Tibial artery (tissue), 4 donors: ENCODE measurements at regions not wholly inside any gene's neighbourhood (a gene's known extent, or its start where the extent isn't known, plus 50 kb on each side); places are given as distances from the start of the nearest gene placed in this dataset.

Experiments
- DNase-seq, 2 donors: peaks; one replicate each; pipeline ENCODE4 v3.0.0-alpha.2; 2019
- H3K27ac ChIP-seq, 2 donors: fragments of 200-600 bp; sonication (generic) in 1 of 2; 1 replicate in 1 of 2; 2 replicates in 1 of 2; pipeline ENCODE4 v1.5.1; 2018 to 2019; ENCODE audit warnings: mild to moderate bottlenecking in 1 of 2
- H3K27me3 ChIP-seq, 2 donors: fragments of 200-600 bp; sonication (generic) in 1 of 2; one replicate each; pipeline versions ENCODE4 v1.5.1 to v1.6.0; 2016 to 2019
- H3K36me3 ChIP-seq, 3 donors: fragments of 200-600 bp; sonication (generic) in 2 of 3; one replicate each; pipeline ENCODE4 v1.5.1; 2016 to 2019; ENCODE audit warnings: mild to moderate bottlenecking in 2 of 3
- H3K4me1 ChIP-seq, 4 donors: fragments of 200-600 bp; sonication (generic) in 2 of 4; 1 replicate in 3 of 4; 2 replicates in 1 of 4; pipeline ENCODE4 v1.5.1; 2016 to 2019
- H3K4me3 ChIP-seq, 2 donors: fragments of 200-600 bp; sonication (generic) in 1 of 2; 1 replicate in 1 of 2; 2 replicates in 1 of 2; pipeline ENCODE4 v1.5.1; 2018 to 2019; ENCODE audit warnings: mild to moderate bottlenecking in 2 of 2
- H3K9me3 ChIP-seq, 3 donors: fragments of 200-600 bp; sonication (generic) in 1 of 3; one replicate each; pipeline ENCODE4 v1.5.1; 2016 to 2019
- CTCF ChIP-seq, 2 experiments: fragments of 200-600 bp in 1 of 2; fragments of 450-650 bp in 1 of 2; IDR thresholded peaks; one replicate each; pipeline ENCODE4 v1.5.1; 2017 to 2019; ENCODE audit warnings: antibody characterized with exemption in 2 of 2, mild to moderate bottlenecking in 1 of 2, moderate library complexity in 1 of 2
- intact Hi-C: fragments of 100-400 bp; cut with DNase I; formaldehyde crosslinking; loops from one replicate; pipeline ENCODE4 v1.15.0; 2023; ENCODE audit warnings: low total_unique reads

GRCh38 chr1:182244451-182244850, 147.1 kb downstream of the GLUL start:
- intact Hi-C loops: no loop called here
- no peak for TF ChIP-seq CTCF (IDR thresholded peaks at IDR 0.05)
- Histone ChIP-seq H3K36me3 (no peaks in the 10 kb centered on the region), H3K27ac (no peak overlapping the region), H3K4me1 (no peaks in the 10 kb centered on the region), H3K27me3 (peaks cover 0 to 4% of the 10 kb centered on the region in 2 donors), H3K4me3 (no peak overlapping the region), H3K9me3 (no peaks in the 10 kb centered on the region)
- DNase-seq: no peak

- H3K36me3 ChIP-seq: no peaks in the 10 kb centered on the region
- peaks cover 0 to 4% of the 10 kb centered on the region in 2 donors for H3K27me3 ChIP-seq
- intact Hi-C loops: no loop called here
- no peaks in the 10 kb centered on the region for H3K9me3 ChIP-seq
- TF ChIP-seq CTCF (IDR thresholded peaks at IDR 0.05): no peak
- DNase-seq: no peak
- no peak overlapping the region for H3K4me3 ChIP-seq
- no peak overlapping the region for H3K27ac ChIP-seq
- no peaks in the 10 kb centered on the region for H3K4me1 ChIP-seq
These were observed 148.9 kb downstream of the GLUL start for GRCh38 chr1:182242641-182243040.

DNA sequence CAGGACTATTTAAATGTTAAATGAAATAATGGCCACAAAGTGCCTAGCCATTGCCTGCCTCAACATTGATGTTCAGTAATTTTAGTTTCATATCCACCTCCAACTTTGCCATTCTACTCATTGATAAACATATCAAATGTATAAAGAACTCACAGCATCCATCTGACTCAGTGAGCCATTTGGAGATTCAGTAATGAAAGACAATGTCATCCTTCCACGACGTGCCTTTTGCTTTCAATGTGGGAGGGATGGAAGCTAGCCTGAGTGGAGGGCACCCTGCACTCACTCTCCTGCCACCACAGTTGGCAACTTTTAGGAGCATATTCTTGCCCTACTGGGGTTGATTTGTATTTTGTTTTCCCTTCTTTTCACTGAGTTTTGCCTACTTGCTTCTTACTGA, 151.5 kb downstream of the GLUL start:
- intact Hi-C loops: no loop called here
- H3K27ac ChIP-seq: no peak overlapping the region
- TF ChIP-seq CTCF (IDR thresholded peaks at IDR 0.05): no peak
- H3K4me3 ChIP-seq: no peak overlapping the region
- H3K36me3 ChIP-seq: no peaks in the 10 kb centered on the region
- H3K27me3 ChIP-seq: peaks cover 0 to 4% of the 10 kb centered on the region in 2 donors
- DNase-seq: no peak
- H3K9me3 ChIP-seq: no peaks in the 10 kb centered on the region
- H3K4me1 ChIP-seq: no peaks in the 10 kb centered on the region

DNA sequence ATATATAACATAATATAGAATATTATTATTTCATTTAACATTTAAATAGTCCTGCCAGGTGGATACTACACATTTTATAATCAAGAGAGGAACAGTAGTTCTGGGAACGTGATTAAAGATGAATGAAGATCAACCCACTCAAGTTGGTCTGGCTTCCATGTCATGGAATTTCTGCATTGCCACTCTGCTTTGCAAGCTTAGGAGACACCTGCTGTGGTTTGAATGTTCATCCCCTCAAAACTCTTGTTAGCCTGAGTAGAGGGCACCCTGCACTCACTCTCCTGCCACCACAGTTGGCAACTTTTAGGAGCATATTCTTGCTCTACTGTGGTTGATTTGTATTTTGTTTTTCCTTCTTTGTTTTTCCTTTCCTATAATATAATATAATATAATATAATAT, 153.2 kb downstream of the GLUL start:
- no peak for DNase-seq
- H3K9me3 ChIP-seq: no peaks in the 10 kb centered on the region
- H3K4me3 ChIP-seq: no peak overlapping the region
- H3K27ac ChIP-seq: no peak overlapping the region
- H3K36me3 ChIP-seq: no peaks in the 10 kb centered on the region
- intact Hi-C loops: no loop called here
- no peaks in the 10 kb centered on the region for H3K4me1 ChIP-seq
- peaks cover 0 to 4% of the 10 kb centered on the region in 2 donors for H3K27me3 ChIP-seq
- TF ChIP-seq CTCF (IDR thresholded peaks at IDR 0.05): no peak

DNA sequence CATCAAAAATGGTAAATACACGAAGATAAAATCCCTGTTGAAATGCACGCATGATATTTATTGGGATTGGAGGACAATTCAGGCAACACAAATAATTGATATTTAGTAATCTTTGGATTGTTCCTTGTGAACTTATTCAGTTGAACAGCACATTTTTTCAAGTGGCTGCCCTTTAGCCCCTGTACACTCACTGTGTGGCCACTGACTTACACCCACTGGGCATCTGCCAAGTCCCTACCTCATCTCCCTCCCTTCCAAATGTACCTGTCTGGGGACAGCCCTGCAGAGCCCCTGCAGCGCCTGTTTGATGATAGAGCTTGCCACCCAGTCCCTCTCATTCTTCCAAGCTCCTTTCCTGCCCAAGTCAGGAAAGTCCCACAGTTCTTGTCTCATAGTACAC, 154.3 kb downstream of the GLUL start:
- no peak overlapping the region for H3K4me3 ChIP-seq
- no peak for DNase-seq
- H3K9me3 ChIP-seq: no peaks in the 10 kb centered on the region
- no peak overlapping the region for H3K27ac ChIP-seq
- peaks cover 0 to 4% of the 10 kb centered on the region in 2 donors for H3K27me3 ChIP-seq
- no peaks in the 10 kb centered on the region for H3K4me1 ChIP-seq
- H3K36me3 ChIP-seq: no peaks in the 10 kb centered on the region
- no peak for TF ChIP-seq CTCF (IDR thresholded peaks at IDR 0.05)
- intact Hi-C loops: no loop called here

DNA sequence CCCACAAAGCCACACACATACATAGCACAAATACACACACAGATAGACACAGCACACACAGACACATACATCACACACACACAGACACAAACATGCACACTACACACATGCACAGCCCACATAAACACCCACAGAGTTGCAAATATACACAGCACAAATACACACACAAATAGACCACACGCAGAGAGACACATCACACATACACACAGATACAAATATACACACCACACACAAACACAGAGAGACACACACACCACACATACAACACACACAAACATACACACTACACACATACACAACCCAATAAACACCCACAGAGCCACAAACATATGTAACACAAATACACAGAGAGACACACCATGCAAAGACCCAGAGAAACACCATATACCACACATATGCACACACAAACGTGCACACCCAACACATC, 154.9 kb downstream of the GLUL start:
- no peak for DNase-seq
- H3K27me3 ChIP-seq: no peaks in the 10 kb centered on the region
- H3K4me1 ChIP-seq: no peaks in the 10 kb centered on the region
- no peak overlapping the region for H3K27ac ChIP-seq
- no peak overlapping the region for H3K4me3 ChIP-seq
- intact Hi-C loops: no loop called here
- TF ChIP-seq CTCF (IDR thresholded peaks at IDR 0.05): no peak
- no peaks in the 10 kb centered on the region for H3K36me3 ChIP-seq
- no peaks in the 10 kb centered on the region for H3K9me3 ChIP-seq
